IPS-NIHi7 (cell line): ENCODE measurements at regions not wholly inside any gene's neighbourhood (a gene's known extent, or its start where the extent isn't known, plus 50 kb on each side); places are given as distances from the start of the nearest gene placed in this dataset.
A peak's percentile ranks its signal among the peaks of the same experiment; 100 is the strongest.
"Not testable (repeated sequence)": the region's sequence is repeated elsewhere in the genome, so short reads cannot be mapped to it uniquely, and the experiment has no call there.

Experiments
- DNase-seq: peaks from one replicate; pipeline ENCODE4 v3.0.0; 2012; ENCODE audit warnings: mixed read lengths; ENCODE audit errors: extremely low spot score

GRCh38 chr5:84487963-84488362 is 103.3 kb upstream of the EDIL3 start:
- no peak for DNase-seq

GRCh38 chr5:84480873-84481637 is 96.4 kb upstream of the EDIL3 start:
- DNase-seq = peak; percentile 20

GRCh38 chr5:84478603-84479002 is 93.9 kb upstream of the EDIL3 start:
- no peak for DNase-seq

GRCh38 chr5:84477485-84477884 is 92.8 kb upstream of the EDIL3 start:
- no peak for DNase-seq

GRCh38 chr5:84474126-84474525 is 89.4 kb upstream of the EDIL3 start:
- no peak for DNase-seq

- no peak for DNase-seq
Observed at GRCh38 chr5:84453405-84453804, 68.7 kb upstream of the EDIL3 start.

- DNase-seq = no peak
Observed at GRCh38 chr5:84450617-84451414, 66.1 kb upstream of the EDIL3 start.

GRCh38 chr5:84445049-84445685 is 60.5 kb upstream of the EDIL3 start:
- DNase-seq = no peak

GRCh38 chr5:84438456-84438855 is 53.8 kb upstream of the EDIL3 start:
- no peak for DNase-seq

GRCh38 chr5:84437673-84438315 is 53.1 kb upstream of the EDIL3 start:
- DNase-seq = no peak

- no peak for DNase-seq
Observed at GRCh38 chr5:84436866-84437265, 52.2 kb upstream of the EDIL3 start.

GRCh38 chr5:84435861-84436346 is 51.2 kb upstream of the EDIL3 start:
- DNase-seq = not testable (repeated sequence)
